OCI-LY3 (cell line): ENCODE measurements at regions not wholly inside any gene's neighbourhood (a gene's known extent, or its start where the extent isn't known, plus 50 kb on each side); places are given as distances from the start of the nearest gene placed in this dataset.

Experiments
- CTCF ChIP-seq: fragments of 200-600, 300-600 bp; sonication (generic); IDR thresholded peaks from 2 replicates; pipeline ENCODE4 v1.5.1; 2014; ENCODE audit warnings: antibody characterized with exemption, low read length, low read depth
- EZH2phosphoT487 ChIP-seq: fragments of 200-600 bp; shearing (Covaris generic); IDR thresholded peaks from 2 replicates; pipeline ENCODE4 v1.6.1; 2018; ENCODE audit warnings: antibody characterized with exemption, mixed run types, low read depth

DNA sequence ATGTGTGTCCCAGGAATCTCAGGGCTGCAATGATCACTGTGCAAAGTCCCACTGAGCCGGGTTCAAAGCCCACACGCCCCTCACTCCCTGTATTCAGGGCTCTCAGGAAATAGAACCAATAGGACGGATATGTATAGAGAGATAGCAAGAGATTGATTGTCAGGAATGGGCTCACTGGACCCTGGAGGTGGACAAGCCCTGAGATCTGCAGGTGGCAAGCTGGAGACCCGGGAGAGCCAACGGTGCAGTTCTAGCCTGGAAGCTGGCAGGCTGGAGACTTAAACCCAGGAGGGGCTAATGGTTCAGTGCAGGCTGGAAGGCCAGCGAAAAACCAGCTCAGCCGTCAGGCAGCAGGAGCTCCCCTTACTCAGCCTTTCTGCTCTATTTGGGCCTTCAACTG is 52.8 kb upstream of the ADRA2C start:
- TF ChIP-seq CTCF (no peak), EZH2phosphoT487 (no peak)
